ENCODE measurements at regions not wholly inside any gene's neighbourhood (a gene's known extent, or its start where the extent isn't known, plus 50 kb on each side); places are given as distances from the start of the nearest gene placed in this dataset.

DNA sequence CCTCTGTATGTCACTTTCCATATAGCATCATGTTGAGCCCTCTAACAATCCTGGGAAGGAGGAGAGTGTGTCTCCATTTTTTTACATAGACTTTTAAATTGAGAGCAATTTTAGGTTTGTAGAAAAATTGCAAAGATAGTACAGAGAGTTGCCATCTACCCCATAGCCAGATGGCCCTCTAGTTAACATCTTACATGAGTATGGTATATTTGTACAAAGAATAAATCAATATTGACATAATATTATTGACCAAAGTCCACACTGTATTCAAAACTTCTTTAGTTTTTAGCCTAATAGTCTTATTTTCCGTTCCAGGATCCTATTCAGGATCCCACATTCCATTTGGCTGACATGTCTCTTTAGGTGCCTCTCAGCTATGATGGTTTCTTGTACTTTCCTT lies 274.6 kb upstream of the PLPP4 start:
- H3K4me3 ChIP-seq (ENCODE audit: low read depth in 2 of 2, low read length in 1 of 2): no peak overlapping the region
- no peaks in the 10 kb centered on the region for H3K9me3 ChIP-seq
- POLR2A ChIA-PET: no interaction called here
- H2AFZ ChIP-seq (ENCODE audit: low read depth): no peak overlapping the region
- H3K9ac ChIP-seq: no peak overlapping the region
- CTCF ChIA-PET: no interaction called here
- no peak for TF ChIP-seq FOXM1 (IDR thresholded peaks at IDR 0.05; ENCODE audit: low read depth)
- no peak for TF ChIP-seq RXRA (IDR thresholded peaks at IDR 0.05; ENCODE audit: borderline replicate concordance, low read depth)
- no peak for TF ChIP-seq RAD21 (IDR thresholded peaks at IDR 0.05; ENCODE audit: low read length)
- TF ChIP-seq TCF12 (IDR thresholded peaks at IDR 0.05): no peak
- TF ChIP-seq TAF1 (IDR thresholded peaks at IDR 0.05; ENCODE audit: borderline replicate concordance, low read depth, low read length): no peak
- TF ChIP-seq MXI1 (IDR thresholded peaks at IDR 0.05; ENCODE audit: low read depth, low read length): no peak
- H3K36me3 ChIP-seq (replicated peaks in 1 of 2; ENCODE audit: control insufficient read depth in 1 of 2, insufficient read depth in 2 of 2, low read length in 1 of 2): no peaks in the 10 kb centered on the region
- H3F3A ChIP-seq (replicated peaks; ENCODE audit: insufficient read depth): no peaks in the 10 kb centered on the region
- no peaks in the 10 kb centered on the region for H3K4me1 ChIP-seq (ENCODE audit: control insufficient read depth in 1 of 2, insufficient read depth in 2 of 2, low read depth in 1 of 2, low read length in 1 of 2)
- H3K79me2 ChIP-seq (ENCODE audit: insufficient read depth): no peaks in the 10 kb centered on the region
- H3K9me2 ChIP-seq: no peaks in the 10 kb centered on the region
- no peak overlapping the region for H3K27ac ChIP-seq (ENCODE audit: low read depth in 2 of 2, low read length in 1 of 2)
- no peak overlapping the region for H3K4me2 ChIP-seq
- H3K27me3 ChIP-seq (ENCODE audit: insufficient read depth): no peaks in the 10 kb centered on the region
- DNase-seq: no peak
- WGBS (ENCODE audit: low lambda C conversion rate): 6% methylated on average over 1 of the region's 1 CpG
- no peaks in the 10 kb centered on the region for H4K20me1 ChIP-seq (ENCODE audit: insufficient read depth)

GRCh38 chr10:120183546-120183945 lies 273.5 kb upstream of the PLPP4 start:
- Histone ChIP-seq H3F3A (replicated peaks; ENCODE audit: insufficient read depth) (no peaks in the 10 kb centered on the region), H3K9me3 (no peaks in the 10 kb centered on the region), H3K9ac (no peak overlapping the region), H3K4me1 (ENCODE audit: control insufficient read depth in 1 of 2, insufficient read depth in 2 of 2, low read depth in 1 of 2, low read length in 1 of 2) (no peaks in the 10 kb centered on the region), H3K9me2 (no peaks in the 10 kb centered on the region), H4K20me1 (ENCODE audit: insufficient read depth) (no peaks in the 10 kb centered on the region), H3K27ac (ENCODE audit: low read depth in 2 of 2, low read length in 1 of 2) (no peak overlapping the region), H3K4me3 (ENCODE audit: low read depth in 2 of 2, low read length in 1 of 2) (no peak overlapping the region), H3K79me2 (ENCODE audit: insufficient read depth) (no peaks in the 10 kb centered on the region), H2AFZ (ENCODE audit: low read depth) (no peak overlapping the region), H3K27me3 (ENCODE audit: insufficient read depth) (no peaks in the 10 kb centered on the region), H3K4me2 (no peak overlapping the region), H3K36me3 (replicated peaks in 1 of 2; ENCODE audit: control insufficient read depth in 1 of 2, insufficient read depth in 2 of 2, low read length in 1 of 2) (no peaks in the 10 kb centered on the region)
- POLR2A ChIA-PET: no interaction called here
- CTCF ChIA-PET: no interaction called here
- no peak for TF ChIP-seq SMC3 (IDR thresholded peaks at IDR 0.05; ENCODE audit: low read depth, low read length)
- TF ChIP-seq EP300 (IDR thresholded peaks at IDR 0.05; ENCODE audit: borderline replicate concordance in 1 of 2, low read depth in 1 of 2, low read length in 1 of 2): no peak
- TF ChIP-seq NFIC (IDR thresholded peaks at IDR 0.05; ENCODE audit: borderline replicate concordance): no peak
- TF ChIP-seq RFX5 (IDR thresholded peaks at IDR 0.05; ENCODE audit: low read length): no peak
- no peak for TF ChIP-seq CHD2 (IDR thresholded peaks at IDR 0.05; ENCODE audit: low read length, partially characterized antibody)
- no peak for TF ChIP-seq IRF3 (IDR thresholded peaks at IDR 0.05; ENCODE audit: low read depth, low read length)
- TF ChIP-seq USF2 (IDR thresholded peaks at IDR 0.05; ENCODE audit: borderline replicate concordance, low read depth, low read length): no peak
- TF ChIP-seq POLR2AphosphoS5 (IDR thresholded peaks at IDR 0.05; ENCODE audit: low read depth, low read length): no peak
- no peak for TF ChIP-seq EZH2phosphoT487 (IDR thresholded peaks at IDR 0.05; ENCODE audit: borderline replicate concordance, low read depth)
- no peak for TF ChIP-seq TEAD4 (IDR thresholded peaks at IDR 0.05; ENCODE audit: borderline replicate concordance, insufficient read depth)
- 29% methylated on average over 3 of the region's 3 CpGs for WGBS (ENCODE audit: low lambda C conversion rate)
- DNase-seq: no peak
